Epithelial cell of proximal tubule (primary cell): ENCODE measurements at regions not wholly inside any gene's neighbourhood (a gene's known extent, or its start where the extent isn't known, plus 50 kb on each side); places are given as distances from the start of the nearest gene placed in this dataset.
A peak's percentile ranks its signal among the peaks of the same experiment; 100 is the strongest.

ENCODE experiments used
- DNase-seq: peaks from one replicate; pipeline ENCODE4 v3.0.0-alpha.2; 2011; ENCODE audit warnings: low read depth
- H3K4me3 ChIP-seq: 2 replicates; pipeline ENCODE4 v1.5.1; 2011; ENCODE audit warnings: low read depth, mild to moderate bottlenecking, low read length
- CTCF ChIP-seq: conservative IDR thresholded peaks from 2 replicates; pipeline ENCODE4 v1.5.1; 2012; ENCODE audit warnings: low read depth, mild to moderate bottlenecking, low read length

- DNase-seq = no peak
- TF ChIP-seq CTCF = no peak
- no peak overlapping the region for H3K4me3 ChIP-seq
These were observed 189.8 kb downstream of the FOXA2 start for GRCh38 chr20:22394583-22394982.

- no peak overlapping the region for H3K4me3 ChIP-seq
- TF ChIP-seq CTCF = no peak
- no peak for DNase-seq
These were observed 193.8 kb downstream of the FOXA2 start for GRCh38 chr20:22390543-22390903.

- no peak overlapping the region for H3K4me3 ChIP-seq
- no peak for TF ChIP-seq CTCF
- peak; percentile 71 for DNase-seq
These were observed 194.4 kb downstream of the FOXA2 start for GRCh38 chr20:22389836-22390542.

- no peak overlapping the region for H3K4me3 ChIP-seq
- no peak for DNase-seq
- no peak for TF ChIP-seq CTCF
These were observed 196.9 kb downstream of the FOXA2 start for GRCh38 chr20:22387452-22387851.

- no peak overlapping the region for H3K4me3 ChIP-seq
- no peak for DNase-seq
- TF ChIP-seq CTCF = no peak
These were observed 198.1 kb downstream of the FOXA2 start for GRCh38 chr20:22386306-22386623.

GRCh38 chr20:22385602-22386305 is 198.6 kb downstream of the FOXA2 start:
- no peak for DNase-seq
- peak; percentile 68 for TF ChIP-seq CTCF
- H3K4me3 ChIP-seq = no peak overlapping the region

- DNase-seq = no peak
These were observed 199.4 kb downstream of the FOXA2 start for GRCh38 chr20:22384978-22385377.

More at GRCh38 chr20:22384978-22385377, 199.4 kb downstream of the FOXA2 start:
- no peak overlapping the region for H3K4me3 ChIP-seq
- no peak for TF ChIP-seq CTCF
